ENCODE measurements at regions not wholly inside any gene's neighbourhood (a gene's known extent, or its start where the extent isn't known, plus 50 kb on each side); places are given as distances from the start of the nearest gene placed in this dataset.
"Not testable (repeated sequence)": the region's sequence is repeated elsewhere in the genome, so short reads cannot be mapped to it uniquely, and the experiment has no call there.

DNA sequence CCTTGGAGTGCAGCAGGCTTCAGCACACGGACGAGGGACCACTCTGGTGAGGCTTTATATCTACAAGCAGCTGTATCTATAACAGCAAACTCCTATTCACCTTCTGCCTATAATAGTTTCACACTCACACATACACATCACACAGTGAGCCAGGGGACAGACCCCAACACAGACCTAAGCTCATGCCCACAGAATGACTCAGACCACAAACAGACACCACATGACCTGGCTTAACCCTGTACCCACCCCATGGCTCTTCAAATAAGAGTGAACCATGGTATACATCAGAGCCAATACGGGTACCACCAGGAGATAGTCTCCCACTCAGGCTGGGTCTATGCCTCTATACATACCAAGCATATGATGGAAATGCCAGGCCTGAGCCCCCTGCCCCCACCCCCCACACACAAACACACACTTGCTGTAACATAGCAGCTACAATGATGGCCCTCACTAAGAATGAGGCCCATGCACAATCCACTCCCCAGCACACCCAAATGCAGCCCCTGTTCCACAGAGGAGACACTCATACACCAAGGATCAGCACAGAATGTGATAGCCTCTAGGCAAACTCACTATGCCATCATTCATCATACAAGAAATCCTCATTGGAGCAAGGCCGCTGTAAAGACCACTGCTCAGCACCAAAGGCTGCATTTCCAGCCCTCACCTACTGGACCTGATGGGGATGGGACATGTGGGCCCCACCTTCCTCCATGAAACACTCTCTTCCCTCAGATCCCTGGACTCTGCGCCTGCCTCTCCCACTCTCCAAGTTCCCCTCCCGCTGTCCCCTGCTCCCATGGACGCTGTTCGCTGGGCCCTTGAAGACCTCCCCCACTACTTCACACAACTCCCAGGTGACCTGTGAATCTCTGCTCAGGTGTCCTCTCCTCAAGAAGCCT, 62.1 kb upstream of the XIAP start:
- H3K4me1 ChIP-seq (ENCODE audit: control insufficient read depth in 2 of 2, insufficient read depth in 2 of 2, low read length in 2 of 2): no peaks in the 10 kb centered on the region
- POLR2A ChIA-PET: no interaction called here
- no peaks in the 10 kb centered on the region for H4K20me1 ChIP-seq (ENCODE audit: control insufficient read depth, insufficient read depth, low read length, poor library complexity, severe bottlenecking)
- H3K9ac ChIP-seq (ENCODE audit: low read length): no peak overlapping the region
- no peaks in the 10 kb centered on the region for H3K4me1 Mint-ChIP-seq
- no peak overlapping the region for H3K4me3 ChIP-seq (ENCODE audit: control extremely low read depth in 1 of 5, extremely low read depth in 1 of 5, insufficient read depth in 1 of 5, low read depth in 2 of 5, low read length in 4 of 5)
- H3K27me3 Mint-ChIP-seq: no peaks in the 10 kb centered on the region
- no peak overlapping the region for H3K27ac Mint-ChIP-seq
- H3K79me2 ChIP-seq (ENCODE audit: control insufficient read depth, insufficient read depth, low read length): no peaks in the 10 kb centered on the region
- DNase-seq (no peak), ATAC-seq (ENCODE audit: low read depth) (no peak)
- TF ChIP-seq, protein P1, sequence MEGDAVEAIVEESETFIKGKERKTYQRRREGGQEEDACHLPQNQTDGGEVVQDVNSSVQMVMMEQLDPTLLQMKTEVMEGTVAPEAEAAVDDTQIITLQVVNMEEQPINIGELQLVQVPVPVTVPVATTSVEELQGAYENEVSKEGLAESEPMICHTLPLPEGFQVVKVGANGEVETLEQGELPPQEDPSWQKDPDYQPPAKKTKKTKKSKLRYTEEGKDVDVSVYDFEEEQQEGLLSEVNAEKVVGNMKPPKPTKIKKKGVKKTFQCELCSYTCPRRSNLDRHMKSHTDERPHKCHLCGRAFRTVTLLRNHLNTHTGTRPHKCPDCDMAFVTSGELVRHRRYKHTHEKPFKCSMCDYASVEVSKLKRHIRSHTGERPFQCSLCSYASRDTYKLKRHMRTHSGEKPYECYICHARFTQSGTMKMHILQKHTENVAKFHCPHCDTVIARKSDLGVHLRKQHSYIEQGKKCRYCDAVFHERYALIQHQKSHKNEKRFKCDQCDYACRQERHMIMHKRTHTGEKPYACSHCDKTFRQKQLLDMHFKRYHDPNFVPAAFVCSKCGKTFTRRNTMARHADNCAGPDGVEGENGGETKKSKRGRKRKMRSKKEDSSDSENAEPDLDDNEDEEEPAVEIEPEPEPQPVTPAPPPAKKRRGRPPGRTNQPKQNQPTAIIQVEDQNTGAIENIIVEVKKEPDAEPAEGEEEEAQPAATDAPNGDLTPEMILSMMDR (IDR thresholded peaks at IDR 0.05): no peak
- TF ChIP-seq EZH2 (IDR thresholded peaks at IDR 0.05; ENCODE audit: borderline replicate concordance, insufficient read depth, low read depth, low read length, poor library complexity, severe bottlenecking): no peak
- no peak overlapping the region for H3K27ac ChIP-seq (ENCODE audit: low read length in 2 of 2)
- H3K9me3 Mint-ChIP-seq (ENCODE audit: insufficient read depth): no peaks in the 10 kb centered on the region
- H3K36me3 ChIP-seq (replicated peaks in 1 of 2; ENCODE audit: control extremely low read depth in 1 of 2, control insufficient read depth in 1 of 2, extremely low read depth in 1 of 2, insufficient read depth in 2 of 2, low read length in 1 of 2): no peaks in the 10 kb centered on the region
- H3K4me3 Mint-ChIP-seq: no peak overlapping the region
- H3K27me3 ChIP-seq (replicated peaks in 1 of 4; ENCODE audit: control extremely low read depth in 1 of 4, control insufficient read depth in 3 of 4, insufficient read depth in 4 of 4, low read length in 3 of 4): no peaks in the 10 kb centered on the region
- no peak overlapping the region for H3K4me2 ChIP-seq (replicated peaks; ENCODE audit: low read depth, low read length, poor library complexity, severe bottlenecking)
- intact Hi-C loops (cut with micrococcal nuclease): no loop called here
- CTCF ChIA-PET: no interaction called here
- WGBS (ENCODE audit: insufficient coverage): 89% methylated on average over 1 of the region's 8 CpGs
- H2AFZ ChIP-seq (ENCODE audit: insufficient read depth, low read depth, low read length, poor library complexity, severe bottlenecking): no peak overlapping the region
- H3K9me3 ChIP-seq (ENCODE audit: control extremely low read depth in 1 of 3, control insufficient read depth in 2 of 3, insufficient read depth in 1 of 3, low read length in 2 of 3): no peaks in the 10 kb centered on the region

DNA sequence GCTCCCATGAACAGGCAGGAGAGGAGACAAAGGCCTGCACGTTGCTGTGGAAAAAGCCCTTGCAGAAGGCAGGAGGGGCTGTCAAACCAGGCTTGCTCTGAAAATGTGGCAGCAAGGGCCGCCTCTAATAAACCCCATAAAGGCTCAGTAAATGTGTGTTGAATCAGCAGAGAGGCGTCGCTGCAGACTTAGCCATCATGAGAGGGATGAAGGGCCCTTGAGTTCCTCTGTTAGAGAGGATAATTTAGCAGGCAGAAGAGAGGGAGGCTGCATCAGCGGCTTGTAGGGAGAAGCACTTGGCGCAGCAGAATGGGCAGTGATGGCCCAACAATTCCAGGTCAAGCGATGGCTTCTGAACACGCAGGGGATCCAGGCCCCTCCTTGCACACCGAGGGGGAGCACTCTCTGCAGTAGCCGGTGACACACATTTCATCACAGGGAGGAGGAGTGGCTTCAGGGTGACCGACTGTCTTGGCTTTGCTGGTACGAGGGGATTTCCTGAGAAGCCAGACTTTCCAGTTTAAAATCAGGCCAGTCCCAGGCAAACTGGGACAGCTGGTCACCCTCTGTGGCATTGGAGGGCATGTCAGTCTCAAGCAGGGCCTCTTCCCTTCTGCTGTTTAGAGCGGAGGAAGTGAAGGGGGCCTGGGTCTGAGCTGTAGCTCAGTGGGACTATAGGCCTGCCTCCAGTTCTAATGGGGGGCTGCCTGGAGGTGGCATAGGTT, 61.0 kb upstream of the XIAP start:
- H3K9ac ChIP-seq (ENCODE audit: low read length); H4K20me1 ChIP-seq (ENCODE audit: control insufficient read depth, insufficient read depth, low read length, poor library complexity, severe bottlenecking); DNase-seq; POLR2A ChIA-PET; H3K36me3 ChIP-seq (replicated peaks in 1 of 2; ENCODE audit: control extremely low read depth in 1 of 2, control insufficient read depth in 1 of 2, extremely low read depth in 1 of 2, insufficient read depth in 2 of 2, low read length in 1 of 2); H3K4me3 Mint-ChIP-seq; ATAC-seq (ENCODE audit: low read depth); H3K9me3 Mint-ChIP-seq (ENCODE audit: insufficient read depth); H3K9me3 ChIP-seq (ENCODE audit: control extremely low read depth in 1 of 3, control insufficient read depth in 2 of 3, insufficient read depth in 1 of 3, low read length in 2 of 3); intact Hi-C loops (cut with micrococcal nuclease); H3K4me1 Mint-ChIP-seq; H3K4me1 ChIP-seq (ENCODE audit: control insufficient read depth in 2 of 2, insufficient read depth in 2 of 2, low read length in 2 of 2); H3K4me2 ChIP-seq (replicated peaks; ENCODE audit: low read depth, low read length, poor library complexity, severe bottlenecking); H3K27ac Mint-ChIP-seq; H3K27me3 ChIP-seq (replicated peaks in 1 of 4; ENCODE audit: control extremely low read depth in 1 of 4, control insufficient read depth in 3 of 4, insufficient read depth in 4 of 4, low read length in 3 of 4); H3K4me3 ChIP-seq (ENCODE audit: control extremely low read depth in 1 of 5, extremely low read depth in 1 of 5, insufficient read depth in 1 of 5, low read depth in 2 of 5, low read length in 4 of 5); H3K27ac ChIP-seq (ENCODE audit: low read length in 2 of 2); CTCF ChIA-PET; H2AFZ ChIP-seq (ENCODE audit: insufficient read depth, low read depth, low read length, poor library complexity, severe bottlenecking); H3K27me3 Mint-ChIP-seq; H3K79me2 ChIP-seq (ENCODE audit: control insufficient read depth, insufficient read depth, low read length): not testable (repeated sequence)
- WGBS (ENCODE audit: insufficient coverage): 93% methylated on average over 3 of the region's 13 CpGs
